ENCODE measurements at regions not wholly inside any gene's neighbourhood (a gene's known extent, or its start where the extent isn't known, plus 50 kb on each side); places are given as distances from the start of the nearest gene placed in this dataset.

GRCh38 chr2:88345842-88346241 is 106.7 kb downstream of the FOXI3 start:
- Histone ChIP-seq H3K4me1 (ENCODE audit: control insufficient read depth, extremely low read depth, insufficient read depth, low read length) (no peaks in the 10 kb centered on the region), H4K20me1 (ENCODE audit: control insufficient read depth, extremely low read depth, insufficient read depth, low read length) (no peaks in the 10 kb centered on the region), H2AFZ (ENCODE audit: low read length) (no peak overlapping the region), H3K27ac (ENCODE audit: insufficient read depth, low read length) (no peak overlapping the region), H3K36me3 (ENCODE audit: control insufficient read depth, insufficient read depth, low read length) (no peaks in the 10 kb centered on the region), H3K9ac (ENCODE audit: insufficient read depth, low read length) (no peak overlapping the region), H3K4me3 (replicated peaks in 1 of 4; ENCODE audit: control extremely low read depth in 1 of 4, insufficient read depth in 1 of 4, low read depth in 3 of 4, low read length in 4 of 4) (no peak overlapping the region), H3K4me2 (ENCODE audit: extremely low read depth, insufficient read depth, low read length) (no peak overlapping the region), H3K9me3 (ENCODE audit: control insufficient read depth, insufficient read depth, low read depth, low read length) (no peaks in the 10 kb centered on the region), H3K27me3 (ENCODE audit: control insufficient read depth, insufficient read depth, low read length) (no peaks in the 10 kb centered on the region), H3K79me2 (ENCODE audit: control insufficient read depth, insufficient read depth, low read length) (no peaks in the 10 kb centered on the region)
- no peak for DNase-seq (ENCODE audit: low read depth in 2 of 2)
- TF ChIP-seq CTCF (conservative IDR thresholded peaks at IDR 0.05 in 1 of 2, IDR thresholded peaks at IDR 0.05 in 1 of 2; ENCODE audit: low read depth in 1 of 2, low read length in 2 of 2) (no peak), EZH2 (IDR thresholded peaks at IDR 0.05; ENCODE audit: low read length, missing control alignments) (no peak)

GRCh38 chr2:88342749-88343148 is 109.7 kb downstream of the FOXI3 start:
- no peak for TF ChIP-seq EZH2 (IDR thresholded peaks at IDR 0.05; ENCODE audit: low read length, missing control alignments)
- no peak for TF ChIP-seq CTCF (conservative IDR thresholded peaks at IDR 0.05 in 1 of 2, IDR thresholded peaks at IDR 0.05 in 1 of 2; ENCODE audit: low read depth in 1 of 2, low read length in 2 of 2)
- Histone ChIP-seq H3K27ac (ENCODE audit: insufficient read depth, low read length) (no peak overlapping the region), H3K36me3 (ENCODE audit: control insufficient read depth, insufficient read depth, low read length) (no peaks in the 10 kb centered on the region), H4K20me1 (ENCODE audit: control insufficient read depth, extremely low read depth, insufficient read depth, low read length) (no peaks in the 10 kb centered on the region), H3K4me2 (ENCODE audit: extremely low read depth, insufficient read depth, low read length) (no peak overlapping the region), H3K27me3 (ENCODE audit: control insufficient read depth, insufficient read depth, low read length) (no peaks in the 10 kb centered on the region), H3K9me3 (ENCODE audit: control insufficient read depth, insufficient read depth, low read depth, low read length) (no peaks in the 10 kb centered on the region), H3K9ac (ENCODE audit: insufficient read depth, low read length) (no peak overlapping the region), H3K4me3 (replicated peaks in 1 of 4; ENCODE audit: control extremely low read depth in 1 of 4, insufficient read depth in 1 of 4, low read depth in 3 of 4, low read length in 4 of 4) (no peak overlapping the region), H2AFZ (ENCODE audit: low read length) (no peak overlapping the region), H3K4me1 (ENCODE audit: control insufficient read depth, extremely low read depth, insufficient read depth, low read length) (no peaks in the 10 kb centered on the region), H3K79me2 (ENCODE audit: control insufficient read depth, insufficient read depth, low read length) (no peaks in the 10 kb centered on the region)
- no peak for DNase-seq (ENCODE audit: low read depth in 2 of 2)

- H3K4me3 ChIP-seq (replicated peaks in 1 of 4; ENCODE audit: control extremely low read depth in 1 of 4, insufficient read depth in 1 of 4, low read depth in 3 of 4, low read length in 4 of 4): no peak overlapping the region
- no peak for TF ChIP-seq EZH2 (IDR thresholded peaks at IDR 0.05; ENCODE audit: low read length, missing control alignments)
- TF ChIP-seq CTCF (conservative IDR thresholded peaks at IDR 0.05 in 1 of 2, IDR thresholded peaks at IDR 0.05 in 1 of 2; ENCODE audit: low read depth in 1 of 2, low read length in 2 of 2): no peak
- H3K27me3 ChIP-seq (ENCODE audit: control insufficient read depth, insufficient read depth, low read length): no peaks in the 10 kb centered on the region
- H3K36me3 ChIP-seq (ENCODE audit: control insufficient read depth, insufficient read depth, low read length): no peaks in the 10 kb centered on the region
- no peak overlapping the region for H3K4me2 ChIP-seq (ENCODE audit: extremely low read depth, insufficient read depth, low read length)
- DNase-seq (ENCODE audit: low read depth in 2 of 2): no peak
- no peak overlapping the region for H3K9ac ChIP-seq (ENCODE audit: insufficient read depth, low read length)
- no peak overlapping the region for H2AFZ ChIP-seq (ENCODE audit: low read length)
- H4K20me1 ChIP-seq (ENCODE audit: control insufficient read depth, extremely low read depth, insufficient read depth, low read length): no peaks in the 10 kb centered on the region
- H3K79me2 ChIP-seq (ENCODE audit: control insufficient read depth, insufficient read depth, low read length): no peaks in the 10 kb centered on the region
- H3K9me3 ChIP-seq (ENCODE audit: control insufficient read depth, insufficient read depth, low read depth, low read length): no peaks in the 10 kb centered on the region
- no peak overlapping the region for H3K27ac ChIP-seq (ENCODE audit: insufficient read depth, low read length)
- H3K4me1 ChIP-seq (ENCODE audit: control insufficient read depth, extremely low read depth, insufficient read depth, low read length): no peaks in the 10 kb centered on the region
Observed at GRCh38 chr2:88334418-88334817, 118.1 kb downstream of the FOXI3 start.
